Activated T-cell treated with anti-CD3 and anti-CD28 coated beads, Interleukin-2, amount 50 U/mL, for 72 hours (primary cell): ENCODE measurements at regions not wholly inside any gene's neighbourhood (a gene's known extent, or its start where the extent isn't known, plus 50 kb on each side); places are given as distances from the start of the nearest gene placed in this dataset.
"Not testable (repeated sequence)": the region's sequence is repeated elsewhere in the genome, so short reads cannot be mapped to it uniquely, and the experiment has no call there.

Experiments
- ATAC-seq, 2 donors: fragments of 150-1000 bp; cut with Tn5 transposase; replicated peaks in 1 of 2; 2 replicates each; pipeline ENCODE4 v1.10.0; 2021; ENCODE audit warnings: moderate library complexity in 2 of 2, mild to moderate bottlenecking in 1 of 2
- DNase-seq, 2 donors: peaks; one replicate each; pipeline ENCODE4 v3.0.0; 2021 to 2022; ENCODE audit warnings: mixed read lengths in 1 of 2
- H3K27ac Mint-ChIP-seq: one replicate; pipeline ENCODE4 v1.8.0; 2022; ENCODE audit warnings: mild to moderate bottlenecking, moderate library complexity, mixed read lengths
- H3K27me3 Mint-ChIP-seq: one replicate; pipeline ENCODE4 v1.8.0; 2022; ENCODE audit warnings: low read depth, mixed read lengths
- H3K36me3 Mint-ChIP-seq, 2 donors: one replicate each; pipeline ENCODE4 v1.8.0; 2022; ENCODE audit warnings: mixed read lengths in 2 of 2, mild to moderate bottlenecking in 1 of 2; ENCODE audit not compliant: insufficient read depth in 2 of 2
- H3K4me1 Mint-ChIP-seq: one replicate; pipeline ENCODE4 v1.8.0; 2022; ENCODE audit warnings: low read depth, mixed read lengths
- H3K4me3 Mint-ChIP-seq, 2 donors: one replicate each; pipeline ENCODE4 v1.8.0; 2022; ENCODE audit warnings: mild to moderate bottlenecking in 2 of 2, mixed read lengths in 2 of 2, moderate library complexity in 2 of 2
- H3K9me3 Mint-ChIP-seq, 2 donors: one replicate each; pipeline ENCODE4 v1.8.0; 2022; ENCODE audit warnings: mixed read lengths in 2 of 2

DNA sequence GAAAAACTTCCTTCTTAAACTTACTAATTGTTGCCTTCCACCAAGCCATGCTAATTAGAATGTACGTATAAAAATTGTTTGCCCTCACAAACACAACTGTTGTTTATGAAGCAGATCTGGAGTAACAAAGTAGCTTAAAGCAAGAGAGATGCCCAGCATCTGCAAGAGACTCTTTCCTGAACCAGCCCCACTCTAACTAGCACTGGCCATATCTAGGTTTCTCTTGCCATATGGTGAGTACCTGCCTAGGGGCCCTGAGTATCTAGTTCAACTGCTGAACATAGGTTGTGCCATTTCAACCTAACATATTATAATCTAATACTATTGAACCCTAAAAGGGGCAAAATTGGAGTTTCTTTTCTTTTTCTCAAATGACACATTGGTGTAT, 883.4 kb upstream of the B3GALT2 start:
- no peaks in the 10 kb centered on the region for H3K27me3 Mint-ChIP-seq
- no peak overlapping the region for H3K27ac Mint-ChIP-seq
- DNase-seq (no peak), ATAC-seq (no peak)
- H3K4me3 Mint-ChIP-seq: no peak overlapping the region
- H3K9me3 Mint-ChIP-seq: peaks cover 2 to 3% of the 10 kb centered on the region in 2 donors
- H3K4me1 Mint-ChIP-seq: no peaks in the 10 kb centered on the region
- H3K36me3 Mint-ChIP-seq: no peaks in the 10 kb centered on the region

GRCh38 chr1:194069168-194069830, 882.9 kb upstream of the B3GALT2 start:
- no peaks in the 10 kb centered on the region for H3K27me3 Mint-ChIP-seq
- no peaks in the 10 kb centered on the region for H3K36me3 Mint-ChIP-seq
- peaks cover 2 to 3% of the 10 kb centered on the region in 2 donors for H3K9me3 Mint-ChIP-seq
- no peak for ATAC-seq
- DNase-seq: no peak
- H3K4me3 Mint-ChIP-seq: no peak overlapping the region
- H3K27ac Mint-ChIP-seq: no peak overlapping the region
- no peaks in the 10 kb centered on the region for H3K4me1 Mint-ChIP-seq

GRCh38 chr1:194068446-194069167, 882.2 kb upstream of the B3GALT2 start:
- Mint-ChIP-seq H3K27me3 (no peaks in the 10 kb centered on the region), H3K4me3 (no peak overlapping the region), H3K36me3 (no peaks in the 10 kb centered on the region), H3K4me1 (no peaks in the 10 kb centered on the region), H3K27ac (no peak overlapping the region), H3K9me3 (peaks cover 2 to 3% of the 10 kb centered on the region in 2 donors)
- DNase-seq (no peak), ATAC-seq (no peak)

DNA sequence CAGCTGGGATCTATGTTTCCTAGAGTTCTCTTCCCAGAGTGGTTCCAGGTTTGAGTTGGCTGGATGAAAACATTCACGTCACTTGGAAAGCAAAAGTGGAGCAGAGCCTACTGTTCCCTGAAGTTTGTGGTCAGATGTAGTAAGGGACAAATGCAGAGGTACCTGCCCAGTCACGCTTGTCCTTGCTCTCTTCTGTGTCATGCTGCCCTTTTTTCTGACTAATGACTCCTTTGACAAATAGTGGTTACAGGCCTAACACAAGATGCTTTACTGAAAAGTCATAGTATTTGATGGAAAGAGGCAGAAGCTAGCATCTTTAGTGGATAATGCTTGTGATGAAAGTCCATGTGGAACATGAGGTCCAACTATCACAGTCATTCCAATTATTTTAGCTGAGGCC, 881.4 kb upstream of the B3GALT2 start:
- peaks cover 2 to 3% of the 10 kb centered on the region in 2 donors for H3K9me3 Mint-ChIP-seq
- H3K4me3 Mint-ChIP-seq: no peak overlapping the region
- H3K27me3 Mint-ChIP-seq: no peaks in the 10 kb centered on the region

GRCh38 chr1:194062962-194063361, 876.5 kb upstream of the B3GALT2 start:
- peaks cover 18% of the 10 kb centered on the region for H3K4me1 Mint-ChIP-seq
- DNase-seq: no peak

More for the DNA sequence above, 881.4 kb upstream of the B3GALT2 start:
- H3K27ac Mint-ChIP-seq: no peak overlapping the region
- no peaks in the 10 kb centered on the region for H3K36me3 Mint-ChIP-seq
- no peak for DNase-seq
- ATAC-seq: no peak
- no peaks in the 10 kb centered on the region for H3K4me1 Mint-ChIP-seq

DNA sequence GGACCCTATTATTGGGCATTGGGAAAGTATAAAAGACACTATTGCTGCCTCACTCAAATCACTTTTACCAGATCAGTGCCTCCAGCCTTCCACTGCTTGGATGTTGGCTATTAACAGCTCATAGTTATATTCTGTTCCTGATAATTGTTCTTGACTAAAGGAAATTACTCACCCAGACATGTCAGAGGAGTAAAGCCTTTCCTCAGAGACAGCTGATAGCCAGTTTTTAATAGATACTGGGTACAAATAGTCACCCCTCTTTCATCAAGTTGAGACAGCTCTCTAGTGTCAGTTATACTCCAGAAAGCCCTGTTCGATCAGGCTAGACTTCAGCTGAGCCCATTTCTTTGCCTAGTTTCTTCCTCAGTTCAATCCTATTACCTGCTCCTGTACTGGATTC, 876.1 kb upstream of the B3GALT2 start:
- no peak for DNase-seq
- peaks cover 7 to 8% of the 10 kb centered on the region in 2 donors for H3K9me3 Mint-ChIP-seq
- H3K27me3 Mint-ChIP-seq: no peaks in the 10 kb centered on the region
- H3K4me3 Mint-ChIP-seq: no peak overlapping the region
- H3K36me3 Mint-ChIP-seq: peaks cover 10 to 11% of the 10 kb centered on the region in 2 donors
- H3K27ac Mint-ChIP-seq: no peak overlapping the region
- no peak for ATAC-seq
- peaks cover 19% of the 10 kb centered on the region for H3K4me1 Mint-ChIP-seq

More at GRCh38 chr1:194062962-194063361, 876.5 kb upstream of the B3GALT2 start:
- Mint-ChIP-seq H3K9me3 (peaks cover 7 to 8% of the 10 kb centered on the region in 2 donors), H3K27me3 (no peaks in the 10 kb centered on the region), H3K27ac (no peak overlapping the region), H3K4me3 (no peak overlapping the region), H3K36me3 (peaks cover 10 to 11% of the 10 kb centered on the region in 2 donors)
- ATAC-seq: no peak

DNA sequence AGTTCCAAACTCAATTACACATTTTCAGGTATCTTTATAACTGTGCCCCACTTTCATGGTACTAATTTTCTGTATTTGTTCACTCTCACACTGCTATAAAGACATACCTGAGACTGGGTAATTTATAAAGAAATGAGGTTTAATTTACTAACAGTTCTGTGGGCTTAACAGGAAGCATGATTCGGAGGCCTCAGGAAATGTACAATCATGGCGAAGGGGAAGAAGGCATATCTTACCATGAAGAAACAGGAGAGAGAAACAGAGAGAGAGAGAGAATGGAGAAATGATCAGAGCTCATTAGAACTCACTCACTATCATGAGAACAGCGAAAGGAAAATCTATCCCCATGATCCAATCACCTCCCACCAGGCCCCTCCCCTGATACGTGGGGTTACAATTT, 874.1 kb upstream of the B3GALT2 start:
- H3K27me3 Mint-ChIP-seq: no peaks in the 10 kb centered on the region
- H3K27ac Mint-ChIP-seq: peak overlapping the region; percentile 90
- peaks cover 40% of the 10 kb centered on the region for H3K4me1 Mint-ChIP-seq
- H3K36me3 Mint-ChIP-seq: peaks cover 10 to 13% of the 10 kb centered on the region in 2 donors
- peak; percentile 9 to 19 for ATAC-seq
- no peak for DNase-seq
- peak overlapping the region; percentile 13 to 60 for H3K4me3 Mint-ChIP-seq
- peaks cover 6 to 8% of the 10 kb centered on the region in 2 donors for H3K9me3 Mint-ChIP-seq

DNA sequence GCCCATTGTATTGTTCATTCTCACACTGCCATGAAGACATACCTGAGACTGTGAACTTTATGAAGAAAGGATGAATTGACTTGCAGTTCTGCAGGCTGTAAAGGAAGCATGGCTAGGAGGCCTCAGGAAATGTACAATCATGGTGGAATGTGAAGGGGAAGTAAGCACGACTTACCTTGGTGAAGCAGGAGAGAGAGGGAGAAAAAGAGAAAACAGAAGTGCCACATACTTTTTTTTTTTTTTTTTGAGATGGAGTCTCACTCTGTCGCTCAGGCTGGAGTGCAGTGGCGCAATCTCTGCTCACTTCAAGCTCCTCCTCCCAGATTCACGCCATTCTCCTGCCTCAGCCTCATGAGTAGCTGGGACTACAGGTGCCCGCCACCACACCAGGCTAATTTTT, 871.9 kb upstream of the B3GALT2 start:
- DNase-seq, H3K27ac Mint-ChIP-seq, ATAC-seq, H3K27me3 Mint-ChIP-seq, H3K9me3 Mint-ChIP-seq, H3K4me3 Mint-ChIP-seq: not testable (repeated sequence)
- peaks cover 55% of the 10 kb centered on the region for H3K4me1 Mint-ChIP-seq
- H3K36me3 Mint-ChIP-seq: peaks cover 10 to 13% of the 10 kb centered on the region in 2 donors

DNA sequence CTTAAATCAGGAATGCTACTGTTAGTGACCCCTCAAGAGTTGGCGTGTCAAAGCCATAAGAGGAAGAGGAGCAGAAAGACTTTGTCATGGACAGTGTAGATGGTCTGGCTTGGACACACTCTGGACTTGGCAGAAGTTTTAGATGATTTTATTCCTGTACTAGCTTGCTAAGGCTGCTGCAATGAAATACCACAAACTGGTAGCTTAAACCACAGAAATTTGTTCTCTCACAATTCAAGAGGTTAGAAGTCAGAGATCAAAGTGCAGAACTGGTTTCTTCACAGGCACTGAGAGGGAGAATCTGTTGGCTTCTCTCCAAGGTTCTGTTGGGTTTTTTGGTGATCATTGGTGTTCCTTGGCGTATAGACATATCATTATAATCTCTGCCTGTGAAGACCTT, 869.8 kb upstream of the B3GALT2 start:
- peaks cover 6 to 8% of the 10 kb centered on the region in 2 donors for H3K9me3 Mint-ChIP-seq
- H3K4me3 Mint-ChIP-seq: peak overlapping the region in 1 of 2 donors; percentile 33
- no peak overlapping the region for H3K27ac Mint-ChIP-seq
- H3K27me3 Mint-ChIP-seq: no peaks in the 10 kb centered on the region
- DNase-seq (no peak), ATAC-seq (peak; percentile 27 to 58)
- peaks cover 70% of the 10 kb centered on the region for H3K4me1 Mint-ChIP-seq
- H3K36me3 Mint-ChIP-seq: peaks cover 10 to 13% of the 10 kb centered on the region in 2 donors

GRCh38 chr1:194055536-194055935, 869.1 kb upstream of the B3GALT2 start:
- Mint-ChIP-seq H3K4me1 (peaks cover 67% of the 10 kb centered on the region), H3K36me3 (peaks cover 10 to 13% of the 10 kb centered on the region in 2 donors), H3K9me3 (peaks cover 6 to 8% of the 10 kb centered on the region in 2 donors), H3K4me3 (no peak overlapping the region), H3K27me3 (no peaks in the 10 kb centered on the region), H3K27ac (no peak overlapping the region)
- ATAC-seq (no peak), DNase-seq (no peak)

DNA sequence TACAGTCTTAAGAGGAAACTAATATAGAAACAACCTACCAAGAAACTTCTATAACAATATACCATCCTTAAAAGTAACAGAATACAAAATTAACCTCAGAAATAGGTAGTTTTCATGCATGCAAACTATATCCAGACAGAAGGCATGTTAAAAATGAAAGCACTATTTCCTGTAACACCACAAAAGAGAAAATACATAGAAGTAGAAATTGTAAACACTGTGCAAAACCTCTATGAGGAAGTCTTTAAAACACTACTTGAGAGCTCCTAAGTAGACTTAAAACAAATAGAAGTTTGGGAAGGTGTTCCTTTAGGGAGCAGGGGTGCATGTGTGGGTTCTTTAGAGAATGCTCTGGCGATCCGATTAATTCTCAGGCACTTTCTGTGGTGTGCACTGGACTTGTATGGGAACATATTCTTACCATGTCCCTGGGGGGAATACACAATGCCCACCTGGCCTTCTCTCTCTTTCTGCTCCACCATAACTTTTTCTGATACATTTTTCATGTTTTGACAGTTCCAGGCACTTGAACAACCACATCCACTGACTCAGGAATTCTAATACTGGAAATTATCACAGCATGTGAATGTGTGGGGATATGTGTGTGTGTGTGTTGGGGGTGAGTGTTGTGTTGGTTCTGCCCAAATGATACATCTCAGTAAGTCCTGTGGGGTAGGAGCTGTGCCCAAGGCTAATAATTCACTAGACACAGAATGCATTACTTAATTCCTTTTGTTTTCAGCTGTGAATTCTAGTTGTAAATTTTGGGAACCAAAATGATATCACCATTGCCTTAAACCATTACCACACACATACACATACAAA, 866.3 kb upstream of the B3GALT2 start:
- Mint-ChIP-seq H3K4me1 (peaks cover 61% of the 10 kb centered on the region), H3K4me3 (peak overlapping the region; percentile 51 to 56), H3K27ac (peak overlapping the region; percentile 90), H3K27me3 (no peaks in the 10 kb centered on the region), H3K36me3 (peaks cover 0 to 2% of the 10 kb centered on the region in 2 donors), H3K9me3 (no peaks in the 10 kb centered on the region)
- DNase-seq: no peak
- peak; percentile 54 to 66 for ATAC-seq

DNA sequence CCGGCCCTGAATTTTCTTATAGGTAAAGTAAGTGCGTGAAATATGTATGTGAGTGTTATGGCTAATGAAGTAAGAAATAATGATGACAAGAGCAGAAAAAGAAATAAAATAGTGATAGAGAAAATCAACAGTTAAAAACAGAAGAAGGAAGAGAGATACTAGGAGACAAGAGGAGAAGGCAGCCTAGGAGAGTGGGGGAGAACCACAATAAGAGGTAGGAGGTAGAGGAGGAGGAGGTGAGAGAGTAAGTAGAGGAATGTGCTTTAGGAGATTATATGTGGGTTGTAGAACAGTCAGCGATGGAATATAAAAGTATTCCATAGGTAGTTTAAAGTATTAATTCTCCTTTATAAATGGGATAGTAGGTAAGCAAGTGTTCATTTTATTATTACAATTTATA, 861.5 kb upstream of the B3GALT2 start:
- Mint-ChIP-seq H3K27ac (no peak overlapping the region), H3K27me3 (no peaks in the 10 kb centered on the region), H3K9me3 (peaks cover 1% of the 10 kb centered on the region in 2 donors), H3K4me1 (peaks cover 28% of the 10 kb centered on the region), H3K4me3 (no peak overlapping the region), H3K36me3 (no peaks in the 10 kb centered on the region)
- ATAC-seq: no peak
- DNase-seq: no peak

DNA sequence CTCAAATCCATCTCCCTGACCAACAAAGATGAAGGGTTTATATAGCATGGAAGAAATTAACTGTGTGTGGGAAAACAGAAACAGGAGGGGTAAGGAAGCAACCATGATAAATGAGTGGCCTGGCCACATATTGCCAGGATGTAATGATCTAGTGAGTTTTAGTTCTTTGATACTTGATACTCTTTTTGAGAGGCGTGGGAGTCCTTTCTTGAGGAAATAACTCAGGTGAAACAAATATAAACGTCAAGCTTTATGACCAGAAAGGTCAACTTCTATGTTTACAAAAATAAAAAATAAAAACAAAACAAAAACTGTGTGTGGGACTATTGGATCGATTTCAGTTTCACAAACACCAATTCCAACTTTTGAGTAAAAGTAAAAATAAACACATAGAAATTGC, 860.8 kb upstream of the B3GALT2 start:
- Mint-ChIP-seq H3K4me3 (no peak overlapping the region), H3K9me3 (peaks cover 1% of the 10 kb centered on the region in 2 donors), H3K27ac (no peak overlapping the region), H3K36me3 (no peaks in the 10 kb centered on the region), H3K4me1 (peaks cover 21% of the 10 kb centered on the region), H3K27me3 (no peaks in the 10 kb centered on the region)
- no peak for DNase-seq
- no peak for ATAC-seq
